ENCODE measurements at regions not wholly inside any gene's neighbourhood (a gene's known extent, or its start where the extent isn't known, plus 50 kb on each side); places are given as distances from the start of the nearest gene placed in this dataset.

DNA sequence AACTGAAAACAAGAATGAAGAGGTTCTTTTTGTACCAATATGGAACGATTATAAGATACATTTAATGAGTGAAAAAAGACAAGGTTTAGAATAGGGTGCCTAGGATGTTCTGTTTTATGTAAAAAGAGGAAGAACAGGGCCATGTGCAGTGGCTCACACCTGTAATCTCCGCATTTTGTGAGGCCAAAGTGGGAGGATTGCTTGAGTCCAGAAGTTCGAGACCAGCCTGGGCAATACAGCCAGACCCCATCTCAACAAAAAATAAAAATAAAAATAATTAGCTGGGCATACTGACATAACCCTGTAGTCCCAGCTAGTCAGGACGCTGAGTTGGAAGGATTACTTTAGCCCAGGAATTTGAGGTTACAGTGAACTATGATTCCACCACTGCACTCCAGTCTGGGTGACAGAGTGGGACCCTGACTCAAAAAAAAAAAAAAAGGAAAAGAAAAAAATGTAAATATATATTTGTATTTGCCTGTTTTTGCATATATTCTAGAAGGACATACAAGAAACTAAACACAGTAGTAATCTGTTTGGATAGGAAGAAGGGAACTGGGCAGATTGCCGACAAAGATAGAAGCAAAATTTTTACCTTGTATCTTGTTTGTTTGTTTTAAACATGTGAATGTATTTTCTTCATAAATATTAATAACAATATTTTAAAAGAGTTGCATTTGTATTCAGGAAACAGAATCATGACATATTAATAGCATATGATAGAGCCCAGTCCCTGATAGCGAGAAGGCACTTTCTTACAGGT, 174.3 kb downstream of the SOX2 start:
- H3K4me3 ChIP-seq (ENCODE audit: low read depth, low read length, poor library complexity, severe bottlenecking) = no peak overlapping the region
- no peak overlapping the region for H3K27ac ChIP-seq (ENCODE audit: low read depth, low read length, poor library complexity, severe bottlenecking)
- H3K9ac ChIP-seq (ENCODE audit: low read length) = no peak overlapping the region
- no peaks in the 10 kb centered on the region for H3F3A ChIP-seq (ENCODE audit: insufficient read depth, low read length)
- peaks cover 39% of the 10 kb centered on the region for H3K4me1 ChIP-seq (ENCODE audit: insufficient read depth, low read length, severe bottlenecking)
- H4K20me1 ChIP-seq (ENCODE audit: insufficient read depth, low read length) = no peaks in the 10 kb centered on the region
- no peaks in the 10 kb centered on the region for H3K36me3 ChIP-seq (ENCODE audit: insufficient read depth, low read length)
- no peaks in the 10 kb centered on the region for H3K9me2 ChIP-seq (ENCODE audit: low read depth, low read length)
- no peaks in the 10 kb centered on the region for H3K27me3 ChIP-seq (ENCODE audit: insufficient read depth, low read length)
- H3K4me2 ChIP-seq (ENCODE audit: low read length) = no peak overlapping the region
- no peak for TF ChIP-seq EZH2 (IDR thresholded peaks at IDR 0.05; ENCODE audit: borderline replicate concordance, low read length)
- no peaks in the 10 kb centered on the region for H3K79me2 ChIP-seq (ENCODE audit: insufficient read depth, low read length)
- peaks cover 7% of the 10 kb centered on the region for H3K9me3 ChIP-seq (ENCODE audit: low read length)
- no peak overlapping the region for H2AFZ ChIP-seq (ENCODE audit: low read length)

DNA sequence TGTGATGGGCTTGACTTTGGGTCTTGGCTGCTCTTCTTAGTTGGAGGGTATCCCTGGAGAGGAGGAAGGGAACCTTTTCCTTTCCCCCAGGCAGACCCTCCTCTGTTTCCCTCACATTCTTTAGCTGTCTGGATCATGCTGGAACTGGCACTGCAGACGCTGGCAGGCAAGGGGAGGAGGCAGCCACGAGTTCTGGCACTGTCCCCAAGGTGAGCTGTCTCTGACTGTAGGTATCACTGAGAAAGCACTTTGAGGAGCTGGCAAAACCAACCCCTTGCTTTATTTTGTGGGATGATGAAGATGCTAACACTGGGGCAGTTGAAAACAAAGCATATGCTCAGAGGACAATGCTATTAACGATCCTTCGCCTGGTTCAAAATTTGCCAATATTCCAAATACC, 175.0 kb downstream of the SOX2 start:
- Histone ChIP-seq H3K27me3 (ENCODE audit: insufficient read depth, low read length) (no peaks in the 10 kb centered on the region), H3K9ac (ENCODE audit: low read length) (no peak overlapping the region), H3K79me2 (ENCODE audit: insufficient read depth, low read length) (no peaks in the 10 kb centered on the region), H3F3A (ENCODE audit: insufficient read depth, low read length) (no peaks in the 10 kb centered on the region), H3K4me3 (ENCODE audit: low read depth, low read length, poor library complexity, severe bottlenecking) (no peak overlapping the region), H3K9me2 (ENCODE audit: low read depth, low read length) (no peaks in the 10 kb centered on the region), H3K4me1 (ENCODE audit: insufficient read depth, low read length, severe bottlenecking) (peaks cover 35% of the 10 kb centered on the region), H2AFZ (ENCODE audit: low read length) (no peak overlapping the region), H4K20me1 (ENCODE audit: insufficient read depth, low read length) (no peaks in the 10 kb centered on the region), H3K4me2 (ENCODE audit: low read length) (no peak overlapping the region), H3K9me3 (ENCODE audit: low read length) (peaks cover 7% of the 10 kb centered on the region), H3K27ac (ENCODE audit: low read depth, low read length, poor library complexity, severe bottlenecking) (no peak overlapping the region), H3K36me3 (ENCODE audit: insufficient read depth, low read length) (no peaks in the 10 kb centered on the region)
- TF ChIP-seq, protein P1, sequence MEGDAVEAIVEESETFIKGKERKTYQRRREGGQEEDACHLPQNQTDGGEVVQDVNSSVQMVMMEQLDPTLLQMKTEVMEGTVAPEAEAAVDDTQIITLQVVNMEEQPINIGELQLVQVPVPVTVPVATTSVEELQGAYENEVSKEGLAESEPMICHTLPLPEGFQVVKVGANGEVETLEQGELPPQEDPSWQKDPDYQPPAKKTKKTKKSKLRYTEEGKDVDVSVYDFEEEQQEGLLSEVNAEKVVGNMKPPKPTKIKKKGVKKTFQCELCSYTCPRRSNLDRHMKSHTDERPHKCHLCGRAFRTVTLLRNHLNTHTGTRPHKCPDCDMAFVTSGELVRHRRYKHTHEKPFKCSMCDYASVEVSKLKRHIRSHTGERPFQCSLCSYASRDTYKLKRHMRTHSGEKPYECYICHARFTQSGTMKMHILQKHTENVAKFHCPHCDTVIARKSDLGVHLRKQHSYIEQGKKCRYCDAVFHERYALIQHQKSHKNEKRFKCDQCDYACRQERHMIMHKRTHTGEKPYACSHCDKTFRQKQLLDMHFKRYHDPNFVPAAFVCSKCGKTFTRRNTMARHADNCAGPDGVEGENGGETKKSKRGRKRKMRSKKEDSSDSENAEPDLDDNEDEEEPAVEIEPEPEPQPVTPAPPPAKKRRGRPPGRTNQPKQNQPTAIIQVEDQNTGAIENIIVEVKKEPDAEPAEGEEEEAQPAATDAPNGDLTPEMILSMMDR (IDR thresholded peaks at IDR 0.05; ENCODE audit: low read length) = no peak
- no peak for TF ChIP-seq EZH2 (IDR thresholded peaks at IDR 0.05; ENCODE audit: borderline replicate concordance, low read length)

DNA sequence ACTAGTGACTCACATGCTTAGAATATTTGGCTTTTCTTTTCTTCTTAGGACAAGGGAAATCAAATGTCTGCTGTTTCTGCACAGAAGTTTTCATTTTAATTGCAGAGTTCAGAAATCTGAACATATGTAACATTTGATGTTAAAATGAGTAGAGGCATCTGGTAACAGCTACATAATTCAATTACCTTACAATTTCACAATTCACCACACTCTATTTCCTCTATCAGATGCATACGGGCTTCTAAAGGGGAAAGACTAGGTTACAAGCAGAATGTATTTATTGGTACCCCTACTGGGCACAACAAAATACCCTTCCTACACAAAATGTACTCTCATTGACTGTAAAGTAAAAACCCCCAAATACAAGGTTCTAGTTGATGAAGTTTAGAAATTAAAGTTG, 176.0 kb downstream of the SOX2 start:
- no peak for TF ChIP-seq EZH2 (IDR thresholded peaks at IDR 0.05; ENCODE audit: borderline replicate concordance, low read length)
- TF ChIP-seq, protein P1 (IDR thresholded peaks at IDR 0.05; ENCODE audit: low read length) = no peak
- H2AFZ ChIP-seq (ENCODE audit: low read length) = no peak overlapping the region
- no peaks in the 10 kb centered on the region for H3K27me3 ChIP-seq (ENCODE audit: insufficient read depth, low read length)
- H3F3A ChIP-seq (ENCODE audit: insufficient read depth, low read length) = no peaks in the 10 kb centered on the region
- no peaks in the 10 kb centered on the region for H3K79me2 ChIP-seq (ENCODE audit: insufficient read depth, low read length)
- no peaks in the 10 kb centered on the region for H3K9me2 ChIP-seq (ENCODE audit: low read depth, low read length)
- H3K9ac ChIP-seq (ENCODE audit: low read length) = no peak overlapping the region
- H3K27ac ChIP-seq (ENCODE audit: low read depth, low read length, poor library complexity, severe bottlenecking) = no peak overlapping the region
- no peaks in the 10 kb centered on the region for H3K36me3 ChIP-seq (ENCODE audit: insufficient read depth, low read length)
- peaks cover 31% of the 10 kb centered on the region for H3K4me1 ChIP-seq (ENCODE audit: insufficient read depth, low read length, severe bottlenecking)
- no peak overlapping the region for H3K4me3 ChIP-seq (ENCODE audit: low read depth, low read length, poor library complexity, severe bottlenecking)
- H3K9me3 ChIP-seq (ENCODE audit: low read length) = peaks cover 7% of the 10 kb centered on the region
- no peaks in the 10 kb centered on the region for H4K20me1 ChIP-seq (ENCODE audit: insufficient read depth, low read length)
- no peak overlapping the region for H3K4me2 ChIP-seq (ENCODE audit: low read length)

DNA sequence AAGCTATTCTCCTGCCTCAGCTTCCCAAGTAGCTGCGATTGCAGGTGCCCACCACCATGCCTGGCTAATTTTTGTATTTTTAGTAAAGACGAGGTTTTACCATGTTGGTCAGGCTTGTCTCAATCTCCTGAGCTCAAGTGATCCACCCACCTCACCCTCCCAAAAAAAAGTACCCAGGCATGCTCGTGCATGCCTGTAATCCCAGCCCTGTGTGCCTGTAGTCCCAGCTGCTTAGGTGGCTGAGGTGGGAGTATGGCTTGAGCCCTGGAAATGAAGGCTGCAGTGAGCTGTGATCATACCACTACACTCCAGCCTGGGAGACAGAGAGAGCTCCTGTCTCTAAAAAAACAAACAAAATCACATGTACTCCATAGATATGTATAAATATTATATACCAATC, 176.5 kb downstream of the SOX2 start:
- Histone ChIP-seq H3F3A (ENCODE audit: insufficient read depth, low read length) (no peaks in the 10 kb centered on the region), H3K4me1 (ENCODE audit: insufficient read depth, low read length, severe bottlenecking) (peaks cover 31% of the 10 kb centered on the region), H3K9ac (ENCODE audit: low read length) (no peak overlapping the region), H3K36me3 (ENCODE audit: insufficient read depth, low read length) (no peaks in the 10 kb centered on the region), H3K4me2 (ENCODE audit: low read length) (no peak overlapping the region), H3K27me3 (ENCODE audit: insufficient read depth, low read length) (no peaks in the 10 kb centered on the region), H3K9me2 (ENCODE audit: low read depth, low read length) (no peaks in the 10 kb centered on the region), H4K20me1 (ENCODE audit: insufficient read depth, low read length) (no peaks in the 10 kb centered on the region), H2AFZ (ENCODE audit: low read length) (no peak overlapping the region), H3K9me3 (ENCODE audit: low read length) (peaks cover 7% of the 10 kb centered on the region), H3K79me2 (ENCODE audit: insufficient read depth, low read length) (no peaks in the 10 kb centered on the region), H3K4me3 (ENCODE audit: low read depth, low read length, poor library complexity, severe bottlenecking) (no peak overlapping the region), H3K27ac (ENCODE audit: low read depth, low read length, poor library complexity, severe bottlenecking) (no peak overlapping the region)
- TF ChIP-seq, protein P1 (IDR thresholded peaks at IDR 0.05; ENCODE audit: low read length) = no peak
- no peak for TF ChIP-seq EZH2 (IDR thresholded peaks at IDR 0.05; ENCODE audit: borderline replicate concordance, low read length)

Measured in OCI-LY1 (cell line).